Lower lobe of right lung (tissue), 2 donors: ENCODE measurements at regions not wholly inside any gene's neighbourhood (a gene's known extent, or its start where the extent isn't known, plus 50 kb on each side); places are given as distances from the start of the nearest gene placed in this dataset.
"Not testable (repeated sequence)": the region's sequence is repeated elsewhere in the genome, so short reads cannot be mapped to it uniquely, and the experiment has no call there.

Experiments used
- ATAC-seq, 2 donors: fragments of 200-7000 bp; cut with Tn5 transposase; one replicate each; pipeline ENCODE4 v1.9.1; 2020 to 2022; ENCODE audit warnings: mild to moderate bottlenecking in 2 of 2, moderate library complexity in 2 of 2
- DNase-seq: peaks from one replicate; pipeline ENCODE4 v3.0.0-alpha.2; 2020
- H3K27ac ChIP-seq: fragments of 200-600 bp; one replicate; pipeline ENCODE4 v1.8.0; 2022
- H3K27me3 ChIP-seq: fragments of 200-600 bp; one replicate; pipeline ENCODE4 v1.8.0; 2022; ENCODE audit warnings: low read depth
- H3K36me3 ChIP-seq: fragments of 200-600 bp; one replicate; pipeline ENCODE4 v1.8.0; 2022; ENCODE audit warnings: mild to moderate bottlenecking
- H3K4me1 ChIP-seq: fragments of 200-600 bp; one replicate; pipeline ENCODE4 v1.8.0; 2022
- H3K4me3 ChIP-seq: fragments of 200-600 bp; one replicate; pipeline ENCODE4 v1.8.0; 2022; ENCODE audit warnings: mild to moderate bottlenecking
- H3K9me3 ChIP-seq: fragments of 200-600 bp; one replicate; pipeline ENCODE4 v1.8.0; 2022
- intact Hi-C: fragments of 100-400 bp; cut with DNase I; formaldehyde crosslinking; loops from one replicate; pipeline ENCODE4 v1.11.0; 2022
- TF ChIP-seq, protein P1 (sequence below): fragments of 200-600 bp; IDR thresholded peaks from one replicate; pipeline ENCODE4 v1.8.0; 2022; ENCODE audit warnings: antibody characterized with exemption, mild to moderate bottlenecking
- donor health status: DM: no; HTN: yes; CAD: no; lungs with severe emphysema.

DNA sequence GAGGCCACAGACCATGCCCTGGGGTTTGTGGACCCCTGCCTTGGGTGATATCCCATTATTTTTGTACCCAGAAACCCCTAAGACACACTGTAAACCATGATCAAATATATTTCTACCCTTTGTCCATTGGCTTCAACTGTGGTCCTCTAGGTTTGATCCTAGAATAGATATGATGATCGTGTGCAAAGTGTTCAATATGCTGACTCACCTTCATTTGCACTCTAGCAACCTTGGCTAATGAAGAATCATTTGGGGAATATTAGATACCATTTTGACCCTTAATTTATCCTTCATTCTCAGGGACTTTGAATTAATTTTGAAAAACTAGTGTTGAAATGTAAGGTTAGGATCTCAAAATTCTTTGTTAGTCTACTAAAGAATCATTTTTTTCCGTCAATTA is 73.1 kb upstream of the RAP1B start:
- no peak overlapping the region for H3K4me3 ChIP-seq
- no peaks in the 10 kb centered on the region for H3K36me3 ChIP-seq
- ATAC-seq: no peak
- TF ChIP-seq, protein P1, sequence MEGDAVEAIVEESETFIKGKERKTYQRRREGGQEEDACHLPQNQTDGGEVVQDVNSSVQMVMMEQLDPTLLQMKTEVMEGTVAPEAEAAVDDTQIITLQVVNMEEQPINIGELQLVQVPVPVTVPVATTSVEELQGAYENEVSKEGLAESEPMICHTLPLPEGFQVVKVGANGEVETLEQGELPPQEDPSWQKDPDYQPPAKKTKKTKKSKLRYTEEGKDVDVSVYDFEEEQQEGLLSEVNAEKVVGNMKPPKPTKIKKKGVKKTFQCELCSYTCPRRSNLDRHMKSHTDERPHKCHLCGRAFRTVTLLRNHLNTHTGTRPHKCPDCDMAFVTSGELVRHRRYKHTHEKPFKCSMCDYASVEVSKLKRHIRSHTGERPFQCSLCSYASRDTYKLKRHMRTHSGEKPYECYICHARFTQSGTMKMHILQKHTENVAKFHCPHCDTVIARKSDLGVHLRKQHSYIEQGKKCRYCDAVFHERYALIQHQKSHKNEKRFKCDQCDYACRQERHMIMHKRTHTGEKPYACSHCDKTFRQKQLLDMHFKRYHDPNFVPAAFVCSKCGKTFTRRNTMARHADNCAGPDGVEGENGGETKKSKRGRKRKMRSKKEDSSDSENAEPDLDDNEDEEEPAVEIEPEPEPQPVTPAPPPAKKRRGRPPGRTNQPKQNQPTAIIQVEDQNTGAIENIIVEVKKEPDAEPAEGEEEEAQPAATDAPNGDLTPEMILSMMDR: no peak
- intact Hi-C loops: no loop called here
- H3K27ac ChIP-seq: no peak overlapping the region
- H3K9me3 ChIP-seq: no peaks in the 10 kb centered on the region
- peaks cover 16% of the 10 kb centered on the region for H3K4me1 ChIP-seq
- no peaks in the 10 kb centered on the region for H3K27me3 ChIP-seq
- DNase-seq: no peak

DNA sequence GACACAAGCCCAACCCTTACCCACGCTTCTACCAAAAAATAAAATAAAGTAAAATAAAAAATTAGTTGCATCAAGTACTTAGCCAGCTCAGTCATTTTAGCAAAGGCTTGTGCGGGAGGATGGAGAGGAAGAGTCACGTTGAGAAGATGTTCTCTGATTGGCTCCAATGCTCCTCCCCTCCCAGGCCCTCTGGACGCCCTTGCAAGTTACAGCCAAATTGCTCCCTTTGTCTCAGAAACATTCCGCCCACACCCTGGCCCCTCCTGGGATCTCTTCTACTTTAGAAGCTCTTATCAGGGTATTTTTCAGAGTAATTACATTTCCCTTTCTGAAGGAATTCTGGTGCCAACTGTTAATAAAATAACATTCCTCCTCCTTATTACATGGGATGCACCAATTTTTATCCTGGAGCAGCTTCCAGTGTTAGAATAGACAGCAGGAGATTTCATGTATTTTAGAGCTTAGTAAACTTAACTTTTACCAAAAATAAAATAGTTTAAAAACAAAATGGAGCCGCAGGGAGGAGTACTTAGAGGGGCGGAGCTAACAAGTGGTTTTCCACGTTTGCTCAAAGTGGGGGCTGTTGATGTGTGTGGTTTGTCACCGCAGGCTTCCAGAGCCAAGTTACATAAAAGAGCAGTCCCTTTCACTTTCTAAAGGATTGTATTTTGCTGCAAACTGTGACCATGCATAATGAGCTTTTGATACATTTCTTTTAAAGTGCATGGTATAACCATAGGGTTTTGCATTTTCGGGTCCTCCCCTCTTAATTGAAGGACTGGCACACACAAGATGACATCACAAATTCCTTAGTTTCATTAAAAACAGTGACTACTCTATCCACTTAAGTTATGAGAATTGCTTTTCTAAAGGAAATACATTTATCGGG is 71.7 kb upstream of the RAP1B start:
- DNase-seq (peak; percentile 66), ATAC-seq (peak; percentile 95 to 98)
- Histone ChIP-seq H3K9me3 (no peaks in the 10 kb centered on the region), H3K4me1 (peaks cover 16% of the 10 kb centered on the region), H3K27me3 (no peaks in the 10 kb centered on the region), H3K36me3 (no peaks in the 10 kb centered on the region), H3K27ac (peak overlapping the region; percentile 74), H3K4me3 (peak overlapping the region; percentile 28)
- intact Hi-C loops: no loop called here
- TF ChIP-seq, protein P1: no peak

DNA sequence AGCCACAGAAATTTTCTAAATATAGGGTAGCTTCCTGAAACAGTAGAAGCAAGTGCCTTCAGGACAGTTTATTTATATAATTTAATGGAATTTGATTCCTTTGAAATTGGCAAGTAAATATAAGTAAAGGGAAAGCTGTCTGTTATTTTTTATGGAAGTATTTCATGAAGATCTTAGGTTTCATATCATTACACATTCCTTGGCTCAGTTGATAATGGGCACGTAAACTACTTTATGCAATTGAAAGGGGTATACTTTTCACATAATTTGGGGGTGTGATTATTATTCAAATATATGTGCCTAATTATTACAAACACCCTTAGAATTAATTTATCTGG is 71.1 kb upstream of the RAP1B start:
- peak overlapping the region; percentile 28 for H3K4me3 ChIP-seq
- H3K9me3 ChIP-seq: no peaks in the 10 kb centered on the region
- H3K27me3 ChIP-seq: no peaks in the 10 kb centered on the region
- H3K27ac ChIP-seq: peak overlapping the region; percentile 74
- intact Hi-C loops: no loop called here
- no peak for ATAC-seq
- TF ChIP-seq, protein P1: no peak
- peaks cover 16% of the 10 kb centered on the region for H3K4me1 ChIP-seq
- H3K36me3 ChIP-seq: no peaks in the 10 kb centered on the region
- no peak for DNase-seq

DNA sequence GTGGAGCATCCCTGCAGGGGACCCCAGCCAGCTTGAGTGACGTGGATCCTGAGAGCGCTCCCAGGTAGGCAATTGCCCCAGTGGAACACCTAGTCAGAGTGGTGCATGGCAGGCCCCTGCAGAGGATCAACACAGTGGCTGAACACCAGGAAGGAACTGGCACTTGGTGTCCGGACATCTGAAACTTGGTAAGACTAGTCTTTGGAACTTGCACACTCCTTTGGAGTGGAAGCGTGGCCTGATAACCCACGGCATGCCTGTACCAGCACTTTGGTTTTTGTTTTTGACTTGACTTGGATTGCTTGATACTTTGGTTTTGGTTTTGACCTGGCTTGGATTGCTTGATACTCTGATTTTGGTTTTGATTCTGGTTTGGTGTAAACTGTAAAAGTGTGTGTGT is 69.9 kb upstream of the RAP1B start:
- H3K36me3 ChIP-seq, intact Hi-C loops, ATAC-seq, H3K9me3 ChIP-seq, H3K4me3 ChIP-seq, DNase-seq, H3K27me3 ChIP-seq: not testable (repeated sequence)
- Histone ChIP-seq H3K4me1 (peaks cover 16% of the 10 kb centered on the region), H3K27ac (peak overlapping the region; percentile 74)

DNA sequence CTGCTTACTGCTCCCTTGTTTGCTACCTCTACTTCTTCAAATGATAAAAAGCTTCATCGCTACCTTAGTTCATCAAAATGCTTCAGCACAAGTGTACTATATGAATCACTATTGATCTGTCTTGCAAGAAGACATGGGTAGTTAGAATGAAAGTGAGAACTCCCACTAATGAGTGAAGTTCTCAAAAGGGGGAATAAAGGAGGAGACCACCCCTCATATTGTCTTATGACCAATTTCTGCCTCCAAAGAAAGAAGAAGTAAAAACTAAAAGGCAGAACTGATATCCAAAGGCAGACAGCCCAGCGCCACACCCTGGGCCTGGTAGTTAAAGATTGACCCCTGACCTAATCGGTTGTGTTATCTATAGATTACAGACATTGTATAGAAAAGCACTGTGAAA is 63.4 kb upstream of the RAP1B start:
- H3K4me1 ChIP-seq, H3K27ac ChIP-seq, DNase-seq, ATAC-seq, H3K4me3 ChIP-seq, H3K27me3 ChIP-seq, H3K36me3 ChIP-seq, intact Hi-C loops: not testable (repeated sequence)
- peaks cover 18% of the 10 kb centered on the region for H3K9me3 ChIP-seq

DNA sequence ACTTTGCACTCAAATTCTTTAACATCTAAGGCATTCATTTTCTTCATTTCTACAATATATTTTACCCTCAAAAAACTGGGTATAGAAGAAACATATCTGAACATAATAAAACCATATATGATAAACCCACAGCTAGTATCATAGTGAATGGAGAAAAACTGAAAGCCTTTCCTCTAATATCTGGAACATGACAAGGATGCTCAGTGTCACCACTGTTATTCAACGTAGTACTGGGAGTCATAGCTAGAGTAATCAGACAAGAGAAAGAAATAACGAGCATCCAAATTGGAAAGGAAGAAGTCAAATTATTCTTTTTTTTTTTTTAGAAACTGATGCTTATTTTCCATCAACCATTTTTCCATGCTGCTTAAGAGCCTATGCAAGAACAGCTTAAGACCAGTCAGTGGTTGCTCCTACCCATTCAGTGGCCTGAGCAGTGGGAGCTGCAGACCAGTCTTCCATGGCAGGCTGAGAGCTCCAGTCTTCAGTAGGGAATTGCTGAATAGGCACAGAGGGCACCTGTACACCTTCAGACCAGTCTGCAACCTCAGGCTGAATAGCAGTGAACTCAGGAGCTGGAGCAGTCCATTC is 58.0 kb upstream of the RAP1B start:
- DNase-seq, H3K4me1 ChIP-seq, H3K36me3 ChIP-seq, H3K4me3 ChIP-seq, H3K27me3 ChIP-seq, intact Hi-C loops, ATAC-seq, H3K9me3 ChIP-seq, H3K27ac ChIP-seq: not testable (repeated sequence)

DNA sequence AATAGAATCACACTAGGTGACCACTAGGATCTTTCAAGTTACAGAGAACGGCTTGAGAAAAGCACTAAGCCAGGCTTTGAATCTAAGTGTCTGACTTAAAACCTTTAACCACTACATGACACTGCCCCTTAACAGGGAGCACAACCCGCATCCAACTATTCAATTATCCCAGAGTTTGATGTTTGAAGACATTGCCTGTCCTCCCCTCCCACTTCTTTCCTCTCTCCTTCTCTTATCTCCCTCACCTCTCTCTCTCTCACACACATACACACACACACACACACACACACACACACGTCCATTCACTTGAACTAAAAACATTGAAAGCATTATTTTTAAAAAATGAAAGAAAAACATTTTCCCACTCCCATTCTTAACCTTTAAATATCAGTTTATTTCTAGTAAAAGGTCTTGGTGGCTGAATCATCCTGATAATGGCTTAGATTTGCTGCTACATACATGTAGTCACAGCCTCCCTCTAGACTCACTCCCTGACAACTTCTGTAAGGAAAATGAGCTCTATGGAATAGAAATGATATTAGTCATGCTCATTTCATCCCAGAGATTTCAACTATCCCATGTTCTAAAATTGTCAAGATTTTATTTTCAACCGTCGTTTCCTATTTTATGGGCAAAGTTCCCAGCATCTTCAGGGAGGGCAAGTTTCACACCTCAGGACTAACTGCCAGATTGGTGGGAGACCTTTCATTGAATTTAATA is 53.5 kb upstream of the RAP1B start:
- no peak for ATAC-seq
- TF ChIP-seq, protein P1: no peak

More for the DNA sequence above, 53.5 kb upstream of the RAP1B start:
- no peaks in the 10 kb centered on the region for H3K36me3 ChIP-seq
- no peaks in the 10 kb centered on the region for H3K9me3 ChIP-seq
- no peak overlapping the region for H3K4me3 ChIP-seq
- intact Hi-C loops: no loop called here
- no peak for DNase-seq
- H3K4me1 ChIP-seq: peaks cover 16% of the 10 kb centered on the region
- H3K27ac ChIP-seq: no peak overlapping the region
- no peaks in the 10 kb centered on the region for H3K27me3 ChIP-seq
